Muscle of leg (tissue), 3 donors: ENCODE measurements at regions not wholly inside any gene's neighbourhood (a gene's known extent, or its start where the extent isn't known, plus 50 kb on each side); places are given as distances from the start of the nearest gene placed in this dataset.

Experiments used
- DNase-seq: peaks from one replicate; pipeline ENCODE4 v3.0.0; 2013
- H3K27ac ChIP-seq: one replicate; pipeline ENCODE4 v1.5.1; 2013; ENCODE audit warnings: mild to moderate bottlenecking, low read length, control low read depth
- H3K27me3 ChIP-seq: one replicate; pipeline ENCODE4 v1.6.1; 2013; ENCODE audit warnings: low read length; ENCODE audit not compliant: control insufficient read depth, insufficient read depth
- H3K36me3 ChIP-seq: one replicate; pipeline ENCODE4 v1.6.1; 2013; ENCODE audit warnings: low read length; ENCODE audit not compliant: control insufficient read depth, insufficient read depth
- H3K4me1 ChIP-seq: one replicate; pipeline ENCODE4 v1.6.1; 2013; ENCODE audit warnings: low read length; ENCODE audit not compliant: control insufficient read depth, insufficient read depth
- H3K4me3 ChIP-seq: one replicate; pipeline ENCODE4 v1.5.1; 2013; ENCODE audit warnings: low read length, control low read depth
- H3K9me3 ChIP-seq: replicated peaks from 2 replicates; pipeline ENCODE4 v1.6.1; 2013; ENCODE audit warnings: low read depth, low read length; ENCODE audit not compliant: control insufficient read depth
- WGBS: methylation state at CpG from one replicate; pipeline ENCODE4 v1.1.5; 2013; ENCODE audit warnings: missing lambda C conversion rate; ENCODE audit not compliant: insufficient coverage; 5-methylcytosine and 5-hydroxymethylcytosine counted together

DNA sequence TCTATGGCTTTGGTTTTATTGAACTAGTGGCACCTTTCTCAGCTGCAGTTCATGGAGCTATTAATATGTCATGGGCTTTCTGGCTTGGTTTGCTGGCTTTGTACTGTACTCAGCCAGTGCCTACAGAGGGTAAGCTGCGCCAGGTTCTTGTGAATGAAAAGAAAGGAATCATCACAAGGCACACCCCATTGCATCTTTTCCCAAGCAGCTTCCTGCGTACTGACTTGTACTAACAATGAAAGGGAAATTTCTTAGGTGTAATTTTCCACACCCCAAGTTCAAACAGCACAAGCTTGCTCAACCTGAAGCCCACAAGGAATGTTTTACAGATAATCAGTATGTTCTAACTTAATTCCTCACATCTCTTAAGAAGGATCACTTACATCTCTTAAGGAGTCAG lies 78.0 kb upstream of the TNFSF18 start:
- no peak for DNase-seq
- Histone ChIP-seq H3K4me3 (no peak overlapping the region), H3K27me3 (no peaks in the 10 kb centered on the region), H3K4me1 (no peaks in the 10 kb centered on the region), H3K27ac (no peak overlapping the region), H3K36me3 (no peaks in the 10 kb centered on the region), H3K9me3 (no peaks in the 10 kb centered on the region)
- no CpG with 5 or more reads among the region's 2 CpGs for WGBS

DNA sequence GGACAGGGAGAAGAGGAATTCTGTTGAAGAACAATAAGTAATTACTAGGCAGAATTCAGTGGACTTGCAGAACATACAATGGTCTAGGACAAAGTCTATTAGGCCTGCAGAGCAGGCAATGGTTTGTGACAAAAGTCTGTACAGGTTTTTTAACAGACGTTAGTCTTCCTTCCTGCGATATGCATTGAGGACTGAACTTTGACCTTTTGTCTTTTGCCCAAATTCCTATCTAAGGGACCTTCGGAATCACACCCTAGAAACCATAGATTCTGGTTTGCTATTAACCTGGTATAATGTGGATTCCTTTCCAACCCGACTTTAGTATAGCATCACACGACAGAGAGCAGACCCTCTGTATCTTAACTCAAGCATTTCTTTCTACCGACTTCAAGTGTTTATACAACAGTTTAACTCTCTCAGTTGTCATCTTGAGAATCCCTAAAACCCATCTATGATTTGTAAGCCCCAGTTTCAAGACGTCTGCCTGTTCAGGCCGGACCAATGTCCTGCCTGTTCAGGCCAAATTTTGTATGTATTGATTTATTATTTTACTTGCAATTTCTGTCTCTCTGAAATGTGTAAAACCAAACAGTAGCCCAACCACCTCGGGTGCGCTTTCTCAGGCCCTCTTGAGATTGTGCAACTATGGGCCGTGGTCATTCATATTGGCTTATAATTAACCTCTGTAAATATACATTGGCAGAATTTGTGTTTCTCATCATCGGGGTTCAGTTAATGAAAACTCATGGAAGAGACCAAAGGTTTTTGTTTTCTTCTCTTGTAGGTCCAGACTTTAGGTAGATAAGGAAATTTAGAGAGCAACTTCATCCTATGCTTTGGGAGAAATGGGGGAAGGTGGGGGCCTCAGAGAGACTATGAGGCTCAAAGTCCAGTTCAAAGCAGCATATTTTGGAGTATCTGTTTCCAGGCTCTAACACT lies 76.9 kb upstream of the TNFSF18 start:
- no peaks in the 10 kb centered on the region for H3K36me3 ChIP-seq
- peaks cover 8% of the 10 kb centered on the region for H3K4me1 ChIP-seq
- H3K4me3 ChIP-seq, result no peak overlapping the region
- 60% methylated on average over 2 of the region's 12 CpGs for WGBS
- H3K27ac ChIP-seq, result no peak overlapping the region
- DNase-seq, result no peak
- H3K27me3 ChIP-seq, result no peaks in the 10 kb centered on the region
- H3K9me3 ChIP-seq, result no peaks in the 10 kb centered on the region

DNA sequence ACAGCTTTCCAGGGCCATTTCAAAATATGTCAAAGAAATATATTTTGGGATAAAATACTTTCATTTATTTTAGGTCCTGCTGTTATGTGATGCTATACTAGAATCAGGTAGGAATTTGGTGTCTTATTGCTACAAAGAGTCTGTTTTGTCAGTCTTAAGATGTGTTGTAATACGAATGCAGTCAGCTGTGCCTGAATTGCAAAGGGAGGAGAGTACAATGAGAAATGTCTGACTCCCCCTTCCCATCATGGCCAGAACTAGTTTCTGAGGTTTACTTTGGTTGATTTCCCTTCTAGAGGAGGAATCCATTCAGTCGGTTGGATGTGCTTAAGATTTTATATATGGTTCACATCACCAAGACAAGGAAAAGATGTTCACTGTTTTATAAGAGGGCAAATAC lies 75.7 kb upstream of the TNFSF18 start:
- DNase-seq, result no peak
- no peak overlapping the region for H3K27ac ChIP-seq
- peaks cover 11% of the 10 kb centered on the region for H3K4me1 ChIP-seq
- no peaks in the 10 kb centered on the region for H3K9me3 ChIP-seq
- no peaks in the 10 kb centered on the region for H3K36me3 ChIP-seq
- no peak overlapping the region for H3K4me3 ChIP-seq
- no peaks in the 10 kb centered on the region for H3K27me3 ChIP-seq
- no CpG with 5 or more reads among the region's 2 CpGs for WGBS

DNA sequence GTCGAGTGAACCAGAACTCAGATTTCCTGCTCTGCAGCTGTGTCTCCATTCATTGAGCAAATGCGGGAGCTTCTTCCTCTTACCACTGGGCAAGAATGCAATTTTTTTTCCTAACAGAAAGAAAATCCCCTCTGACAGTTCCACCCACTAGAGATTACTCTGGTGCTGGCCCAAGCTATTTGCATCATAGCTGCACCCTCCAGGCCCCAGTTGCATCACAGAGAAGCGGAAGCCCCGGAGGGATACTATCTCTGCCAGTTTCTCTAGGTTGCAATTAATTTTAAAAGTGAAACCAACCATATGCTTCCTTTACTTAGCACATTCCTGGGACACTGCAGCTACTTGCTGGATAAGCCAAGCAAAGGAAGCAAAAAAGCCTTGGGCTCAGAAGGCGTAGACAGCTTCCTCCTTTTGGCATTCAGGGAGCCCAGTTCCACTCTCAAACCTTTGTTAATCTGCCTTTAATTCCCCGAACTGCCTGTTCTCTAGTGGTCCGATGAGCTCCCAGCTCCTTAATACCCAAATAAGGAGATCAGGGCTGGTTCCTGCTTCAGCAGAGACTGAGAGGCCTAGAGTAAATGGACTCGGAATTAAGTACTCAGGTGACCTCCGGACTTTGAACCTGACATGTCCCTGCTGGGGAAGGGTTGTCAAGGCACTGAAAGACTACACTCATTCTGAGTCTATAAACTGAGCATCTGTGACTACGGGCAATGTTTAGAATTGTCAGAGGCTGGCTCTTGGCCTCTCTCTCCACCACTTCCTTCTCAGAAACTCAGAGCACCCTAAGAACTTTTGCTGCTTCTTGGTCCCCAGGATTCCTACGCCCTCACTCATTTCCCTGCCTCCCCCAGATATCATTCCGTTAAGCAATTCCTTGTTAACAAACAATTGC lies 72.5 kb upstream of the TNFSF18 start:
- peaks cover 11% of the 10 kb centered on the region for H3K4me1 ChIP-seq
- peak overlapping the region; percentile 83 for H3K27ac ChIP-seq
- DNase-seq, result peak; percentile 86
- 28% methylated on average over 7 of the region's 12 CpGs for WGBS
- H3K27me3 ChIP-seq, result no peaks in the 10 kb centered on the region
- H3K4me3 ChIP-seq, result no peak overlapping the region
- no peaks in the 10 kb centered on the region for H3K9me3 ChIP-seq
- H3K36me3 ChIP-seq, result no peaks in the 10 kb centered on the region

DNA sequence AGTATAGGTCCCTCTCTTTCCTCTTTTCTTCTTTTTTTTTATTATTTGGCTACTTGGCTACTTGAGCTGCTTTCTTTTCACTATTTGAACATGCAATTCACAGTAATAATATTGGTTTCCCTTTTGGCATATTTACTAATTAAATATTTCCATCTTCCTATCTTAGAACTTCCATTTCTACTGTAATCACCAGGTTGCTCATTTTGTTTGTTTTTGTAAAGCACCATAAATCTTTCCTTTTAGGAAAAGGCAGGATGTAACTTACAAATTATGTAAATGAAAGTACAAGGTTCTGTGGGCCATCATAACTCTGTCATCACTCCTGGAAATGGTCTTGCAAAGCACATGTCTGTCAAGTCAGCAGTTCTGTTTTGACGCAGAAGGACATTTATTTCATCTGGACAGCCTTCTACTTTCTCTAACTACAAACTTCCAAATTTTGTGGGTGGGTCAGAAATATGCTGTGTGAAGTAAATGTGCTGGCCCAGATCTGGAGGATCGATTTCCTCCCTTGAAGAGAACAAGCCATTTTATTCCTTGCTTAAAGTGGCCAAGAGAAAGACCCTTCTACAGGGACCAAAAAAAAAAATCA lies 71.7 kb upstream of the TNFSF18 start:
- DNase-seq, result peak; percentile 71
- Histone ChIP-seq H3K36me3 (no peaks in the 10 kb centered on the region), H3K27me3 (no peaks in the 10 kb centered on the region), H3K9me3 (no peaks in the 10 kb centered on the region), H3K27ac (peak overlapping the region; percentile 83), H3K4me1 (peaks cover 11% of the 10 kb centered on the region), H3K4me3 (no peak overlapping the region)
- no CpG with 5 or more reads among the region's 2 CpGs for WGBS

DNA sequence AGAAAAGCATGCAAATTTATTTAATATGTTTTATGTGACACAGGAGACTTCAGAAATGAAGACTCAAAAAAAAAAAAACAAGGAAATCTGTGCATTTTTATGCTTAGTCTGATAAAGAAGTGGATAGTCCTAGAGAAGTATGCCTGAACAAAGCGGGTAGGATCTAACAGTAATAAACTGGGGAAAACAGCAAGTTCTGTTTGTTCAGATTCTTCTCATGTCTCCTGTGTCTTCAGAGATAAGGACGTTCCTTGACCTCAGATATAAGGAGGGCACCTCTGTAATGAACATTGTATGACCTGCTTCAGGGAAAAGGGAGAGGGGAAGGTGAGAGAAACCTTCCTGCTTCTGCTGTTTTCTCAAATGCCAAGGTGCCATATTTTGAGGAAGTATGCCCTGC lies 67.7 kb upstream of the TNFSF18 start:
- 77% methylated on average over 2 of the region's 2 CpGs for WGBS
- Histone ChIP-seq H3K36me3 (no peaks in the 10 kb centered on the region), H3K4me3 (no peak overlapping the region), H3K9me3 (no peaks in the 10 kb centered on the region), H3K4me1 (peaks cover 8% of the 10 kb centered on the region), H3K27me3 (no peaks in the 10 kb centered on the region), H3K27ac (no peak overlapping the region)
- no peak for DNase-seq

DNA sequence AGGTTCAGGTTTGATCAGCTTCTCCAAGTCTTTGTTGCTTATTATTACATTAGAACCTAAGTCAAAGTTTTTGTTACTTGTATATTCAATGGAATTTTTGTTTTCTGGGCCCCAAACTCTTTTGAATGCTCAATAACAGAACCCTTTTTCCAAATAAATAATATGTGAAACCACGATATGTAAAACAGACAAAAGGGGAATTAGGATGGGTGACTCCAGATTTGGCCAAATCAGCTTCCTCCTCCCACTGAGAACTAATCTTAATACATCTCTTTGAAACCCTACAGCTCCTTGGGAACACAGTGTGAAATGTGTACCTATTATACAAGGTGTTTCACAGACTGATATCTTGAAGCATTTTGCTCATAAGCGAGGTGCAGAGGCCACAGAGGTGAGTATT lies 67.0 kb upstream of the TNFSF18 start:
- Histone ChIP-seq H3K4me3 (no peak overlapping the region), H3K9me3 (no peaks in the 10 kb centered on the region), H3K36me3 (no peaks in the 10 kb centered on the region), H3K4me1 (peaks cover 4% of the 10 kb centered on the region), H3K27me3 (no peaks in the 10 kb centered on the region), H3K27ac (no peak overlapping the region)
- 80% methylated on average over 1 of the region's 2 CpGs for WGBS
- DNase-seq, result no peak

DNA sequence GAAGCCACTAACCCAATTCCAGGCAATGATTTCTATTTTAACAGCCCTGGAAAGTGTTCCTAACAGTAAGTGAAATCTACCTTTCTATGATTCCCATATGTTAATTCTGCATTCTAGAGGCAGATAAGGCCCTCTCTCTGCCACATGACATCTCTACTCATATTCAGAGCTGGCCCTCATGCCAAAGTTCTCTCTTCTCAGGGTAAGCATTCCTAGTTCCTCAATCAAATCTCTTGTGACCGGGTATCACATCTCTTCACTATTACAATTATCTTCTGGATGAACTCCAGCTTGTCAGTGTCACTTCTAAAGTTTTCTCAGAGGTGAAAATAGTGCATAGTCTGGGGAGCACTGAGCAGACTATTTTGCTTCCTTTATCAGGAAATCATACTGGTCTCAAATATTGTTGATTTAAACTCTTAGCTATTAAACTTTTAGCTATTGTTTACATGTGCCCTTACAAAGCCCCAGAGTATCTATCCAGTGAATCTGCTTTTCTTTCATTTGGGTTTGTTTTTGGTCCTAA lies 66.4 kb upstream of the TNFSF18 start:
- Histone ChIP-seq H3K9me3 (no peaks in the 10 kb centered on the region), H3K4me1 (no peaks in the 10 kb centered on the region), H3K36me3 (no peaks in the 10 kb centered on the region), H3K4me3 (no peak overlapping the region), H3K27me3 (no peaks in the 10 kb centered on the region), H3K27ac (no peak overlapping the region)
- no CpG with 5 or more reads among the region's 1 CpG for WGBS
- peak; percentile 66 for DNase-seq

DNA sequence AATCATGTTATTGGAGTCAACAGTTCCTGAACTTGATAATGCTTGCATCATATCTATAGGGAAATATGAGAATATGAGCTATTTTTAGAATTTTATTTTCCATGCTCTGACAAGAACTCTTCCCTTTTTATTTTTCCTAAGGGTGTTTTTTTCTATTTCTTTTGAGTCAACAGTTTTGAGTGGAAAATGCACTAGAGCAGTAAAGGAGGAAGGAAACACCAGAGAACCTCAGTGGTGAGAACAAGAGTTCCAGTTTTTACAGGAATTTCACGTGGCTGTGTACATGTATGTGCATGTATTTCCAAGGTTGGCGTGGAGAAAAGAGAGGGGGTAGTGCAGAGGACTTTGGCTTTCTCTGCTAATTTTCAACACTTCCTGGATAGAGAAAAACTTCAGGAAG lies 63.6 kb upstream of the TNFSF18 start:
- H3K27ac ChIP-seq, result no peak overlapping the region
- no peaks in the 10 kb centered on the region for H3K36me3 ChIP-seq
- whole genome bisulfite sequencing, result 35% methylated on average over 2 of the region's 2 CpGs
- no peaks in the 10 kb centered on the region for H3K27me3 ChIP-seq
- H3K4me1 ChIP-seq, result no peaks in the 10 kb centered on the region
- DNase-seq, result peak; percentile 81
- no peak overlapping the region for H3K4me3 ChIP-seq
- H3K9me3 ChIP-seq, result no peaks in the 10 kb centered on the region
